ENCODE measurements at regions not wholly inside any gene's neighbourhood (a gene's known extent, or its start where the extent isn't known, plus 50 kb on each side); places are given as distances from the start of the nearest gene placed in this dataset.
A peak's percentile ranks its signal among the peaks of the same experiment; 100 is the strongest.

DNA sequence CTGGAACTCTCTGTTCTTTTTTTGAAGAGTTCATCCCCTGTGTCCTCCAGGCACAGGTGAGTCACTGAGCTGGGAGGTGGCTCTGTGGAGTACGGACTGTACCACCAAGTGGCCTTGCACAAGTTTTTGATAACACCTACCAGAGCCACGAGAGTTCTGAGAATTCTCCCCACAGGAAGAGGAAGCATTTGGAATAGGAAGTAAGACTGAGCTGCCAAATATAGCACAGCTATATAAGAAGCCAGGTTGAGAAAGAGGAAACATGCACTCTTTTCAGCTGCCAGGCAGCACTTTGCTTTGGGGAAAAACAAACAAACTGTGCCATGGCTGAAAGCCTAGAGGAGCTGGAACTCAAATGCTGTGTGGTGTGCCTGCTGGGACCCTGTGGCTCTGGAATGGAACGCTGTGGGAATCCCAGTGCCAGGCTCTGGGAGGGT lies 70.8 kb upstream of the RIPOR2 start:
- no peak overlapping the region for H3K9ac ChIP-seq (ENCODE audit: low read depth in 1 of 2, low read length in 2 of 2)

More for the DNA sequence above, 70.8 kb upstream of the RIPOR2 start:
- no peaks in the 10 kb centered on the region for H3K36me3 ChIP-seq (ENCODE audit: control insufficient read depth in 4 of 4, insufficient read depth in 3 of 4, low read depth in 1 of 4, low read length in 3 of 4)
- H3K4me3 ChIP-seq (ENCODE audit: low read depth in 1 of 3, low read length in 3 of 3): no peak overlapping the region
- H3K27me3 ChIP-seq (ENCODE audit: control insufficient read depth in 4 of 4, insufficient read depth in 4 of 4, low read length in 3 of 4): peaks cover 0 to 2% (median 0%) of the 10 kb centered on the region in 4 donors
- peak overlapping the region; percentile 61 to 68 for H3K27ac ChIP-seq (ENCODE audit: low read depth in 1 of 2, low read length in 2 of 2)
- WGBS: 18% methylated on average over 3 of the region's 3 CpGs
- no peak for DNase-seq (ENCODE audit: low spot score)
- peak; percentile 45 for TF ChIP-seq ATF3 (IDR thresholded peaks at IDR 0.05)
- peak; percentile 38 to 53 for TF ChIP-seq HNF4A (conservative IDR thresholded peaks at IDR 0.05)
- TF ChIP-seq JUND (IDR thresholded peaks at IDR 0.05): peak; percentile 55 to 93
- peak; percentile 16 for TF ChIP-seq ZBTB33 (IDR thresholded peaks at IDR 0.05)
- TF ChIP-seq FOXA2 (IDR thresholded peaks at IDR 0.05): no peak
- TF ChIP-seq RXRA (IDR thresholded peaks at IDR 0.05): peak; percentile 45 to 48
- TF ChIP-seq, protein P1, sequence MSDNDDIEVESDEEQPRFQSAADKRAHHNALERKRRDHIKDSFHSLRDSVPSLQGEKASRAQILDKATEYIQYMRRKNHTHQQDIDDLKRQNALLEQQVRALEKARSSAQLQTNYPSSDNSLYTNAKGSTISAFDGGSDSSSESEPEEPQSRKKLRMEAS (IDR thresholded peaks at IDR 0.05): peak; percentile 93
- TF ChIP-seq, protein P2, sequence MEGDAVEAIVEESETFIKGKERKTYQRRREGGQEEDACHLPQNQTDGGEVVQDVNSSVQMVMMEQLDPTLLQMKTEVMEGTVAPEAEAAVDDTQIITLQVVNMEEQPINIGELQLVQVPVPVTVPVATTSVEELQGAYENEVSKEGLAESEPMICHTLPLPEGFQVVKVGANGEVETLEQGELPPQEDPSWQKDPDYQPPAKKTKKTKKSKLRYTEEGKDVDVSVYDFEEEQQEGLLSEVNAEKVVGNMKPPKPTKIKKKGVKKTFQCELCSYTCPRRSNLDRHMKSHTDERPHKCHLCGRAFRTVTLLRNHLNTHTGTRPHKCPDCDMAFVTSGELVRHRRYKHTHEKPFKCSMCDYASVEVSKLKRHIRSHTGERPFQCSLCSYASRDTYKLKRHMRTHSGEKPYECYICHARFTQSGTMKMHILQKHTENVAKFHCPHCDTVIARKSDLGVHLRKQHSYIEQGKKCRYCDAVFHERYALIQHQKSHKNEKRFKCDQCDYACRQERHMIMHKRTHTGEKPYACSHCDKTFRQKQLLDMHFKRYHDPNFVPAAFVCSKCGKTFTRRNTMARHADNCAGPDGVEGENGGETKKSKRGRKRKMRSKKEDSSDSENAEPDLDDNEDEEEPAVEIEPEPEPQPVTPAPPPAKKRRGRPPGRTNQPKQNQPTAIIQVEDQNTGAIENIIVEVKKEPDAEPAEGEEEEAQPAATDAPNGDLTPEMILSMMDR (IDR thresholded peaks at IDR 0.05; ENCODE audit: low read depth, low read length, missing input control): no peak
- peak; percentile 37 to 68 for TF ChIP-seq GABPA (IDR thresholded peaks at IDR 0.05 in 1 of 2, conservative IDR thresholded peaks at IDR 0.05 in 1 of 2)
- TF ChIP-seq YY1 (IDR thresholded peaks at IDR 0.05): peak; percentile 48
- TF ChIP-seq REST (IDR thresholded peaks at IDR 0.05): no peak
- TF ChIP-seq EGR1 (IDR thresholded peaks at IDR 0.05; ENCODE audit: low read depth in 2 of 2): peak; percentile 66 to 92
- peak in 1 of 2 donors; percentile 36 for TF ChIP-seq RAD21 (IDR thresholded peaks at IDR 0.05)
- TF ChIP-seq SP1 (IDR thresholded peaks at IDR 0.05): peak; percentile 80
- TF ChIP-seq FOXA1 (IDR thresholded peaks at IDR 0.05): no peak
- no peak for TF ChIP-seq TAF1 (conservative IDR thresholded peaks at IDR 0.05)
- no peak for TF ChIP-seq NR2F2 (IDR thresholded peaks at IDR 0.05)
- TF ChIP-seq HNF4G (IDR thresholded peaks at IDR 0.05): no peak
- peaks cover 0 to 4% (median 0%) of the 10 kb centered on the region in 4 donors for H3K4me1 ChIP-seq (ENCODE audit: control insufficient read depth in 4 of 4, insufficient read depth in 4 of 4, low read length in 3 of 4)
- H3K9me3 ChIP-seq (ENCODE audit: control insufficient read depth in 4 of 4, low read length in 3 of 4): no peaks in the 10 kb centered on the region

All from liver (tissue), 8 donors.